HT1080 (cell line): ENCODE measurements at regions not wholly inside any gene's neighbourhood (a gene's known extent, or its start where the extent isn't known, plus 50 kb on each side); places are given as distances from the start of the nearest gene placed in this dataset.
A peak's percentile ranks its signal among the peaks of the same experiment; 100 is the strongest.
"Not testable (repeated sequence)": the region's sequence is repeated elsewhere in the genome, so short reads cannot be mapped to it uniquely, and the experiment has no call there.

Experiments used
- DNase-seq: peaks from one replicate; pipeline ENCODE4 v3.0.0-alpha.2; 2015; ENCODE audit warnings: low read depth

GRCh38 chr10:91002656-91003055 is 81.8 kb upstream of the ANKRD1 start:
- no peak for DNase-seq

DNA sequence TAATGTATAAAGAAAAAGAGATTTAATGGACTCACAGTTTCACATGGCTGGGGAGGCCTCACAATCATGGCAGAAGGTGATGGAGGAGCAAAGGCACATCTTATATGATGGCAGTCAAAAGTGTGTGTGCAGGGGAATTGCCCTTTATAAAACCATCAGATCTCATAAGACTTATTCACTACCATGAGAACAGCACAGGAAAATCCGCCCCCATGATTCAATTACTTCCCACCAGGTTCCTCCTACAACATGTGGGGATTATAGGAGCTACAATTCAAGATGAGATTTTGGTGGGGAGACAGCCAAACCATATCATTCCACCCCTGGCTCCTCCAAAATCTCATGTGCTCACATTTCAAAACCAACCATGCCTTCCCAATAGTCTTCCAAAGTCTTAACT is 82.5 kb upstream of the ANKRD1 start:
- DNase-seq: not testable (repeated sequence)

DNA sequence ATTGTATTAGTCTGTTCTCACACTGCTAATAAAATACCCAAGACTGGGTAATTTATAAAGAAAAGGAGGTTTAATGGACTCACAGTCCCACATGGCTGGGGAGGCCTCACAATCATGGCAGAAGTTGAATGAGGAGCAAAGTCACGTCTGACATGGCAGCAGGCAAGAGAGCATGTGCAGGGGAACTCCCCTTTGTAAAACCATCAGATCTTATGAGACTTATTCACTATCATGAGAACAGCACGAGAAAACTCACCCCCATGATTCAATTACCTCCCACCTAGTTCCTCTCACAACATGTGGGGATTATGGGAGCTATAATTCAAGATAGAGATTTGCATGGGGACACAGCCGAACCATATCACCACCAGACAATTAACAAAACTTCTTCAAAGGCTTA is 84.4 kb upstream of the ANKRD1 start:
- DNase-seq: not testable (repeated sequence)

DNA sequence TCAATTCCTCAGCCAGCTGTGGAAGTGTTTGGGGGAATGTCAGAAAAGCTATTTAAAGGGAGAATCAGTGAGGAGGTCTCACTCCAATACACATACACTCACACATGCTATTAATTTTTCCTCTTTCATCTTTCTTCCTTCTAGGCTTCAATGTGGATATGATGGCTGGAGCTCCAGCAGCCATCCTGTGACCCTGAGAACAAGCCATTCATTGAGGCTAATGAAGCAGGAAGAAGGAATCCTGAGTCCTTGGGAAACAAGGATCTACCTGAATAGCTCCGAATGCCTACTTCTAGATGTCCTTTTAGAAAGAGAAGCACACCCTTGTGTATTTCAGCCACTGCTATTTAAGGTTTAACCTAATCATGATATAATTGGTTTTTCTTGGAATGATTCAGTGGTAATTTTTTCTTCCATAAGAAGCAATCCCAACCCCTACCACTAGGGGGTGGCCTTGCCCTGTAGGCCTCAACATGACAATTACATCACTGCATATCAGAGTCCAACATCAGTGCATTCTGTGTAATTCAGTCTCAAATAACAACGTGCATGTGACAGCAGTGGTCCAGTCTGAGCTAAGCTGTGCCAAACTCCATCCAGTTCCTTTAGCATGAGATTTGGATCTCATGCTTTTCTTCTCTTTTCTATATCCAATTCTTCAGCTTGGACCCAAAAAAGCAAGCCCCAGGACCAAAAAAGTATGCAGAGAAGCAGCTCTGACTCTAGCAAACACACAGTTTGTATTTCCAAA is 85.3 kb upstream of the ANKRD1 start:
- DNase-seq: peak; percentile 64

GRCh38 chr10:91006752-91007346 is 86.0 kb upstream of the ANKRD1 start:
- DNase-seq: no peak

DNA sequence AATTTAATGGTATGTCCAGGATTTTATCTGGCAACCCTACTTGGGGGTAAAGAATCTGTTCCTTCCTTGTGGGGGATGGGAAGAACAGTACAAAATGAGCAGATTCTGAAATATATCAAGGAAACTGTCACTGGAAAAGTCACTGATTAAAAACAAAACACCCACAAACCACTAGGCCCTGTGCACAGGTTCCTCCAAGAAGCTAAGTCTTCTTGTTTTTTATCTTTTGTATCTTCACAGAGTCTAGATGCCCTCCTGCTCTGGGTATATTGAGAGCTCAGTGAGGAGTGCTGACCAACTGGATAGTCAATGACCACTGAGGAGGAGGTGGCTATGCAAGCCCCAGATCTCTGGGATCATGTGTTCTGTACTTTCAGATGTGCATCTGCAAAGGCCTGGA is 86.8 kb upstream of the ANKRD1 start:
- DNase-seq: no peak

- DNase-seq: no peak
These were observed 88.2 kb upstream of the ANKRD1 start for GRCh38 chr10:91009121-91009520.

- DNase-seq: no peak
These were observed 90.1 kb upstream of the ANKRD1 start for GRCh38 chr10:91010952-91011351.

GRCh38 chr10:91012502-91012901 is 91.6 kb upstream of the ANKRD1 start:
- no peak for DNase-seq

GRCh38 chr10:91013985-91014384 is 93.1 kb upstream of the ANKRD1 start:
- no peak for DNase-seq

DNA sequence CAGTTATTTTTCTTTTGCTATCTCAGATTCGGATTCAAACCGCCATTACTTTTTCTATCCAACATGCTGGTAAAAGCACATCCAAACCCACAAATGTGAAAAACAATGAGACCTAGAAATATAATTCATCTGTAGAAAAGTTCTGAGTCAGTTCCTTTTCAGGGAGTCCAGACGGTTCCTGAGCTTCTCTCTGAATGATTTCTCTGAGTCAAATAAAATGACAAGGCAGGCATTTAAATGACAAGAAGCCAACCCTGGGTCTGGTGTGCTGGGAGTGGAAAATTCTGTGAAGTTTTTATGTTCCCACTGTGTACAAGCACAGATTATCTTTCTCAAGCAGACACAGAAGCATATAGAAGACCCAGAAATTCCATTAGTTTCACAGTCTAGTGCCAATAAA is 96.3 kb upstream of the ANKRD1 start:
- DNase-seq: no peak

DNA sequence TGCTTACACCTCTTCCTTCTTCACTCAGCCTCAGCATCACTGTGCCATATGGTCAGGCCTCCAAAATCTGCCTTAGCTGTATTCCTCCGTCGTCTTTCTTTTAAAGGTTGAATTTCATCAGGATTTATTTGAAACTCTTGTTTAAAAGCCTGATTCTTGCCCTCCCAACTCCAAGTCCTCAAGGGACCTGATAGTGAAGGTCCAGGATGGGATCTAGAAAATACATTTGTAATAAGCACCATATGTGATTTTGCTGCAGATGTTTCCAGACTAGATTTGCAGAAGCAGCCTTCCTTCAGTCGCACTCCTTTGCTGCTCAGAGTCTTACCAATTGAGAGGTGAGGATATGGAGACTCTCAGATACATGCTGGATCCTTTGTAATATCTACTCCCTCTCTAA is 101.0 kb upstream of the ANKRD1 start:
- no peak for DNase-seq

- no peak for DNase-seq
These were observed 101.5 kb upstream of the ANKRD1 start for GRCh38 chr10:91022390-91022789.

DNA sequence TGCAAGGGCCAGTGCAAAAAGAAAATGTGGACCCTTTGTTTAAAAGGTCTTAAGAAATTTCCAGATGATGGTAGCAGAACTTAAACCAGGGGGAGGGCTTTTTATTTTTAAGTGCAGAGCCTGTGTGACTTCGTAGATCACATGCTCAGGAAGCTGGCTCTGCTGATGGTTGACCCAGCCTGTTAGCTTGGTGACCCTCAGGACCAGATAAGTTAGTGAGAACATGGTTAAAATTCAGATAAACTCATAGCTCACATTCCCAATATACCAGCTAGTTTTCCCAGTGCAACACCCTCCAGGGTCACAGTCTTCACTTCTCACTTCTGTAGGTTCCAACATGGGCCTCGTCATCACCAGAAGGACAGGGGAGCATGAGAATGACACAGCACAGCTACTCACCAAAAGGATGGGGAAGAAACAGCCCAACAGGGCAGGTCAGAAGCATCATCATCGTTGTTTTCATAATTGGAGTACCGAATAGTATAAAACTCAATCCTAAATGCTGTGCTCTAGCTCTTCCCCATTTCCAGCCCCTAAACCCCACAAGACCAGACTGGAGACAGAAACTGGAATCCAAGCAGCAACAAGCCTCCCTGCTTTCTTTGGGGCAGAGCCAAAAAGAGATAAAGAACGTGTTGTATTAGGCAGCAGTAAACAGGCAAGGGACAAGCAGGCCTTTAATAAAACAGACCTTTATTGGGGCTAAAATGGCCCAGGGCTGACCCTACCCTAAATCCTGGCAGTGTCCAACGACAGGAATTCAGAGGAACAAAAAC is 102.2 kb upstream of the ANKRD1 start:
- DNase-seq: no peak

DNA sequence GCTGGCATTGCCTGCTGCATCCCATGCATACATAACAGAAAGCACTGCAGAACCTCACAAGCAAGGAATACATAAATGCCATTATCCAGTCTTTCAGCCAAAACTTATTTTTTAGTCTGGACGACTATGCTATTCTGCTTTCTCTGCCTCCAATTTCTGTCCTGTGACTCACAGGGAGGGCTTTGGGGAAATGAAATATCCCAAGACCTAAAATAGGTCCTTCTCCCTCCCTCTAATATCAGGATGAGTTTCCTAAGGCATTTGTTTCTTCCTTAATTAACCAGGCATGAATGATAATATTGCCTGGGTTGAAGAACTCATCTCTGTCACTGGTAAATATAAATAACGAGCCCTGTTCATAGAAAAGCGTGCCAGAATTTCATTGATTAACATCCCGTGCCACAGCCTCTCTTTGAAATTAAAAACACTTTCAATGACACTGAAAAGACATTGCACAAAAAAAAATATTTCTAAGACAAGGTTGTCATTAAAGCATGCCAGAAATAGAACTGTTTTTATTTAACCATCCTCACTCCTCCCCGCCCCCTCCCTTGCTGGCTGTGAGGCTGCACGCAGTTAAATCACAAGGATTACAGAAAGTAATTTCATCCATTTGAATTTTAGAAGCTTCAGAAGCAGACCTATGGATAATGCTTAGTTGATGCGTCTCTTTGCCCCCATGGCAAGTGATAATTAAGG is 103.0 kb upstream of the ANKRD1 start:
- no peak for DNase-seq

- no peak for DNase-seq
These were observed 103.7 kb upstream of the ANKRD1 start for GRCh38 chr10:91024541-91024940.

GRCh38 chr10:91032611-91033206 is 111.8 kb upstream of the ANKRD1 start:
- no peak for DNase-seq

GRCh38 chr10:91033324-91033950 is 112.5 kb upstream of the ANKRD1 start:
- DNase-seq: no peak

DNA sequence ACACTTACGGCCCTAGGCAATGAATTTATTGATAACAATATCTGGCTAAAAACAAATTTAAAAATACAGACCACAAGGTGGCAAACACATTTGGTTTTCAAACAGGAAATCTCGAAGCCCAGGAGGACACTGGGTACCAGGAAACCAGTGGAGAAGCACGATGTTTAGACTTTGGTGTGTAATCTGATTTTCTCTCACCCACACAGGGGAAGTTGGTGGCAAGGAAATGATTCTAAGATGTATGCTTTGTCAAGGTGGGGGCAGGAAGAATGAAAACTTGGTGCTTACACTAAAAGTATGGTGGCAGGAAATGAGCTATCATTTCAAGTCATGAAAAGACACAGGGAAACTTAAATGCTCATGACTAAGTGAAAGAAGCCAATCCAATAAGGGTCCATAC is 113.2 kb upstream of the ANKRD1 start:
- peak; percentile 25 for DNase-seq

DNA sequence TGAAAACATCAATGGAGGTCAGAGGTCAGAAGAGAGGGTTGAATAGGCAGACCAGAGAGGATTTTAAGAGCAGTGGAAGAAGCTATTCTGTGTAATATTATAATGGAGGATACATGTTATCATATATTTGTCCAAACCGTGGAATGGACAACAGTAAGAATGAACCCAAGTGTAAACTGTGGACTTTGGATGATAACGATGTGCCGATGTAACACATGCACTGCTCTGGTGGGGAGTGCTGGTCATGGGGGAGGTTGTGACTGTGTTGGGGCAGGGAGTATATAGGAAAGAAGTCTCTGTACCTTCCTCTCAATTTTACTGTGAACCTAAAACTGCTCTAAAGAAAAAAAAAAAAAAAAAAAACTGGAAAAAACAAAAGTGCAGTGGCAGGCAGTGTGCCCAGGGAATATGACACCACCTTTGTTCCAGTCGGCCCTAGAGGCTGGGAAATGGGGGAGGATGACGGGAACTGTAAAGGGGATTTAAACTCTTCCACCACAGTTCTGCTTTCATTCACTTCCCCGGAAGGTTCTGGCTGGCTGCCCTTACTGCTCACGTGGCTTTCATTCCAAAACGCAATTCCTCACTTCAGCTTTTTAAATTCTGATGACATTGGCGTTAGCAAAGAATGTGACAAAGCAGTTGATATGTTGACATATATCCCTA is 113.7 kb upstream of the ANKRD1 start:
- no peak for DNase-seq
